IPS-15b (cell line): ENCODE measurements at regions not wholly inside any gene's neighbourhood (a gene's known extent, or its start where the extent isn't known, plus 50 kb on each side); places are given as distances from the start of the nearest gene placed in this dataset.
"Not testable (repeated sequence)": the region's sequence is repeated elsewhere in the genome, so short reads cannot be mapped to it uniquely, and the experiment has no call there.

ENCODE experiments used
- H3K27me3 ChIP-seq: one replicate; pipeline ENCODE4 v1.6.1; 2013; ENCODE audit warnings: low read length; ENCODE audit not compliant: control insufficient read depth, insufficient read depth
- H3K36me3 ChIP-seq: one replicate; pipeline ENCODE4 v1.6.1; 2013; ENCODE audit warnings: low read length; ENCODE audit not compliant: control insufficient read depth, insufficient read depth
- H3K4me1 ChIP-seq: one replicate; pipeline ENCODE4 v1.6.1; 2013; ENCODE audit warnings: mild to moderate bottlenecking, low read length; ENCODE audit not compliant: control insufficient read depth, insufficient read depth
- H3K4me3 ChIP-seq: one replicate; pipeline ENCODE4 v1.5.1; 2013; ENCODE audit warnings: low read depth, low read length
- H3K9ac ChIP-seq: one replicate; pipeline ENCODE4 v1.6.1; 2013; ENCODE audit warnings: low read depth, mild to moderate bottlenecking, low read length
- H3K9me3 ChIP-seq: one replicate; pipeline ENCODE4 v1.6.1; 2013; ENCODE audit warnings: mild to moderate bottlenecking, low read length; ENCODE audit not compliant: control insufficient read depth, insufficient read depth

- H3K9me3 ChIP-seq: no peaks in the 10 kb centered on the region
- no peaks in the 10 kb centered on the region for H3K27me3 ChIP-seq
- no peak overlapping the region for H3K9ac ChIP-seq
- no peaks in the 10 kb centered on the region for H3K36me3 ChIP-seq
- no peaks in the 10 kb centered on the region for H3K4me1 ChIP-seq
- no peak overlapping the region for H3K4me3 ChIP-seq
Observed at GRCh38 chr7:106353944-106354343, 69.2 kb upstream of the NAMPT start.

GRCh38 chr7:106348231-106348630 is 63.4 kb upstream of the NAMPT start:
- Histone ChIP-seq H3K9ac (no peak overlapping the region), H3K9me3 (no peaks in the 10 kb centered on the region), H3K4me1 (no peaks in the 10 kb centered on the region), H3K27me3 (no peaks in the 10 kb centered on the region), H3K36me3 (no peaks in the 10 kb centered on the region), H3K4me3 (no peak overlapping the region)

GRCh38 chr7:106347229-106347833 is 62.5 kb upstream of the NAMPT start:
- H3K36me3 ChIP-seq: no peaks in the 10 kb centered on the region
- no peaks in the 10 kb centered on the region for H3K27me3 ChIP-seq
- H3K9me3 ChIP-seq: no peaks in the 10 kb centered on the region
- no peak overlapping the region for H3K4me3 ChIP-seq
- no peaks in the 10 kb centered on the region for H3K4me1 ChIP-seq
- no peak overlapping the region for H3K9ac ChIP-seq

- Histone ChIP-seq H3K9ac (no peak overlapping the region), H3K4me1 (no peaks in the 10 kb centered on the region), H3K9me3 (no peaks in the 10 kb centered on the region), H3K4me3 (no peak overlapping the region), H3K36me3 (no peaks in the 10 kb centered on the region), H3K27me3 (no peaks in the 10 kb centered on the region)
Observed at GRCh38 chr7:106346678-106347217, 62.0 kb upstream of the NAMPT start.

GRCh38 chr7:106346167-106346677 is 61.4 kb upstream of the NAMPT start:
- H3K36me3 ChIP-seq: no peaks in the 10 kb centered on the region
- H3K9me3 ChIP-seq: no peaks in the 10 kb centered on the region
- no peak overlapping the region for H3K4me3 ChIP-seq
- H3K4me1 ChIP-seq: no peaks in the 10 kb centered on the region
- H3K27me3 ChIP-seq: no peaks in the 10 kb centered on the region
- H3K9ac ChIP-seq: no peak overlapping the region

- no peaks in the 10 kb centered on the region for H3K27me3 ChIP-seq
- no peak overlapping the region for H3K9ac ChIP-seq
- H3K36me3 ChIP-seq: no peaks in the 10 kb centered on the region
- no peaks in the 10 kb centered on the region for H3K4me1 ChIP-seq
- no peaks in the 10 kb centered on the region for H3K9me3 ChIP-seq
- no peak overlapping the region for H3K4me3 ChIP-seq
Observed at GRCh38 chr7:106345421-106346166, 60.8 kb upstream of the NAMPT start.

- Histone ChIP-seq H3K4me3 (no peak overlapping the region), H3K9ac (no peak overlapping the region), H3K9me3 (no peaks in the 10 kb centered on the region), H3K27me3 (no peaks in the 10 kb centered on the region), H3K4me1 (no peaks in the 10 kb centered on the region), H3K36me3 (no peaks in the 10 kb centered on the region)
Observed at GRCh38 chr7:106344861-106345260, 60.1 kb upstream of the NAMPT start.

GRCh38 chr7:106344211-106344610 is 59.4 kb upstream of the NAMPT start:
- Histone ChIP-seq H3K9me3 (no peaks in the 10 kb centered on the region), H3K27me3 (no peaks in the 10 kb centered on the region), H3K4me3 (no peak overlapping the region), H3K36me3 (no peaks in the 10 kb centered on the region), H3K9ac (no peak overlapping the region), H3K4me1 (no peaks in the 10 kb centered on the region)

GRCh38 chr7:106342049-106342448 is 57.3 kb upstream of the NAMPT start:
- not testable (repeated sequence) for H3K4me3 ChIP-seq, H3K36me3 ChIP-seq, H3K4me1 ChIP-seq, H3K27me3 ChIP-seq, H3K9ac ChIP-seq, H3K9me3 ChIP-seq

GRCh38 chr7:106340247-106340596 is 55.4 kb upstream of the NAMPT start:
- H3K9ac ChIP-seq, H3K9me3 ChIP-seq, H3K36me3 ChIP-seq, H3K4me3 ChIP-seq, H3K27me3 ChIP-seq, H3K4me1 ChIP-seq: not testable (repeated sequence)

- Histone ChIP-seq H3K36me3 (no peaks in the 10 kb centered on the region), H3K9me3 (no peaks in the 10 kb centered on the region), H3K27me3 (no peaks in the 10 kb centered on the region), H3K9ac (no peak overlapping the region), H3K4me3 (no peak overlapping the region), H3K4me1 (no peaks in the 10 kb centered on the region)
Observed at GRCh38 chr7:106339513-106340246, 54.9 kb upstream of the NAMPT start.
